Body of pancreas (tissue), 4 donors: ENCODE measurements at regions not wholly inside any gene's neighbourhood (a gene's known extent, or its start where the extent isn't known, plus 50 kb on each side); places are given as distances from the start of the nearest gene placed in this dataset.

Source experiments
- ATAC-seq: fragments of 150-250 bp; one replicate; pipeline ENCODE4 v1.9.1; 2016
- DNase-seq, 4 donors: peaks; one replicate each; pipeline ENCODE4 v3.0.0-alpha.2; 2019
- H3K27ac ChIP-seq, 4 donors: fragments of 200-600 bp; sonication (generic); 1 replicate in 3 of 4; 2 replicates in 1 of 4; pipeline versions ENCODE4 v1.5.1 to v1.6.1; 2016 to 2019; ENCODE audit warnings: mild to moderate bottlenecking in 1 of 4, mixed read lengths in 1 of 4, moderate library complexity in 1 of 4
- H3K27me3 ChIP-seq, 2 donors: fragments of 200-600 bp; sonication (generic); one replicate each; pipeline ENCODE4 v1.6.0; 2016; ENCODE audit warnings: mild to moderate bottlenecking in 1 of 2
- H3K36me3 ChIP-seq, 2 donors: fragments of 200-600 bp; sonication (generic); replicated peaks in 1 of 2; 2 replicates each; pipeline ENCODE4 v1.5.1; 2016; ENCODE audit warnings: low read depth in 2 of 2; ENCODE audit not compliant: insufficient read depth in 1 of 2
- H3K4me1 ChIP-seq: fragments of 200-600 bp; sonication (generic); one replicate; pipeline ENCODE4 v1.6.0; 2016
- H3K4me3 ChIP-seq, 2 donors: fragments of 200-600 bp; sonication (generic); 1 replicate in 1 of 2; 2 replicates in 1 of 2; pipeline ENCODE4 v1.5.1; 2016 to 2019
- H3K9me3 ChIP-seq, 3 donors: fragments of 200-600 bp; sonication (generic); 1 replicate in 2 of 3; 2 replicates in 1 of 3; pipeline ENCODE4 v1.5.1; 2016
- CTCF ChIP-seq, 7 experiments: fragments of 450-650 bp in 4 of 7; fragments of 200-600 bp in 3 of 7; sonication (generic) in 3 of 7; IDR thresholded peaks; one replicate each; pipeline ENCODE4 v1.5.1; 2016 to 2019; ENCODE audit warnings: antibody characterized with exemption in 7 of 7
- POLR2A ChIP-seq, 3 donors: fragments of 450-650 bp; IDR thresholded peaks; one replicate each; pipeline ENCODE4 v1.6.1; 2016; ENCODE audit warnings: antibody characterized with exemption in 3 of 3, mild to moderate bottlenecking in 2 of 3
- WGBS, 2 donors: methylation state at CpG; one replicate each; pipeline ENCODE4 v1.1.5; 2017; 5-methylcytosine and 5-hydroxymethylcytosine counted together
- intact Hi-C: fragments of 100-400 bp; cut with DNase I; formaldehyde crosslinking; loops from one replicate; pipeline ENCODE4 v1.15.1; 2023

GRCh38 chr6:166106076-166106686 lies 61.5 kb downstream of the TBXT start:
- no peaks in the 10 kb centered on the region for H3K36me3 ChIP-seq
- intact Hi-C loops, result no loop called here

GRCh38 chr6:166105341-166106075 lies 62.1 kb downstream of the TBXT start:
- ATAC-seq, result no peak
- intact Hi-C loops, result no loop called here
- WGBS, 2 donors, result 51 to 61% methylated on average over 9 to 10 of the region's 10 CpGs

More at GRCh38 chr6:166106076-166106686, 61.5 kb downstream of the TBXT start:
- WGBS, 2 donors, result 1 to 2% methylated on average over 11 of the region's 11 CpGs
- DNase-seq (peak; percentile 72 to 87 (median 76)), ATAC-seq (peak; percentile 48)
- no peaks in the 10 kb centered on the region for H3K4me1 ChIP-seq
- no peak overlapping the region for H3K4me3 ChIP-seq
- H3K27me3 ChIP-seq, result no peaks in the 10 kb centered on the region
- no peak overlapping the region for H3K27ac ChIP-seq
- TF ChIP-seq POLR2A (IDR thresholded peaks at IDR 0.05) (no peak), CTCF (IDR thresholded peaks at IDR 0.05) (peak; percentile 75 to 92 (median 84))
- H3K9me3 ChIP-seq, result no peaks in the 10 kb centered on the region

GRCh38 chr6:166104872-166105271 lies 62.8 kb downstream of the TBXT start:
- Histone ChIP-seq H3K36me3 (no peaks in the 10 kb centered on the region), H3K4me1 (no peaks in the 10 kb centered on the region), H3K27me3 (no peaks in the 10 kb centered on the region), H3K9me3 (no peaks in the 10 kb centered on the region), H3K27ac (no peak overlapping the region), H3K4me3 (no peak overlapping the region)
- no peak for TF ChIP-seq POLR2A (IDR thresholded peaks at IDR 0.05)
- TF ChIP-seq CTCF (IDR thresholded peaks at IDR 0.05), result no peak
- intact Hi-C loops, result loop anchor here (5.0 kb wide), 1 partner anchor 223 kb away; no protein-coding TSS in a partner anchor
- WGBS, 2 donors, result 71 to 79% methylated on average over 7 of the region's 7 CpGs
- DNase-seq, result no peak
- ATAC-seq, result no peak

More at GRCh38 chr6:166105341-166106075, 62.1 kb downstream of the TBXT start:
- TF ChIP-seq POLR2A (IDR thresholded peaks at IDR 0.05) (no peak), CTCF (IDR thresholded peaks at IDR 0.05) (no peak)
- Histone ChIP-seq H3K27me3 (no peaks in the 10 kb centered on the region), H3K9me3 (no peaks in the 10 kb centered on the region), H3K36me3 (no peaks in the 10 kb centered on the region), H3K27ac (no peak overlapping the region), H3K4me3 (no peak overlapping the region), H3K4me1 (no peaks in the 10 kb centered on the region)
- no peak for DNase-seq

- Histone ChIP-seq H3K36me3 (no peaks in the 10 kb centered on the region), H3K9me3 (no peaks in the 10 kb centered on the region), H3K4me3 (no peak overlapping the region), H3K27ac (no peak overlapping the region), H3K4me1 (no peaks in the 10 kb centered on the region), H3K27me3 (no peaks in the 10 kb centered on the region)
- no peak for TF ChIP-seq CTCF (IDR thresholded peaks at IDR 0.05)
- no peak for TF ChIP-seq POLR2A (IDR thresholded peaks at IDR 0.05)
- WGBS, 2 donors, result 23 to 38% methylated on average over 4 of the region's 4 CpGs
- DNase-seq (no peak), ATAC-seq (no peak)
- intact Hi-C loops, result loop anchor here (5.0 kb wide), 1 partner anchor 222 kb away; no protein-coding TSS in a partner anchor
Measured at GRCh38 chr6:166104107-166104506, 63.5 kb downstream of the TBXT start.
